ENCODE measurements at regions not wholly inside any gene's neighbourhood (a gene's known extent, or its start where the extent isn't known, plus 50 kb on each side); places are given as distances from the start of the nearest gene placed in this dataset.

- no peak for TF ChIP-seq TGIF2 (CRISPR knock-in tag; IDR thresholded peaks at IDR 0.05)
- no peak for TF ChIP-seq NFRKB (IDR thresholded peaks at IDR 0.05; ENCODE audit: low read depth)
- no peak for TF ChIP-seq BCOR (IDR thresholded peaks at IDR 0.05)
- TF ChIP-seq KLF16 (IDR thresholded peaks at IDR 0.05), result peak; percentile 75; the same call in 1 of the 2 replicates
- no peak for TF ChIP-seq ZNF398 (CRISPR knock-in tag; IDR thresholded peaks at IDR 0.05)
- no peak for TF ChIP-seq ZNF263 (CRISPR knock-in tag; IDR thresholded peaks at IDR 0.05; ENCODE audit: borderline replicate concordance)
- TF ChIP-seq SMARCA4 (IDR thresholded peaks at IDR 0.05), result 0 out of 2 replicates have a peak, but pooled peaks have one; percentile 38
- TF ChIP-seq ZNF277 (CRISPR knock-in tag; IDR thresholded peaks at IDR 0.05; ENCODE audit: borderline replicate concordance), result no peak
- TF ChIP-seq RBM39 (optimal IDR thresholded peaks at IDR 0.05; ENCODE audit: low read depth, low read length), result no peak
- TF ChIP-seq ZNF384 (IDR thresholded peaks at IDR 0.05; ENCODE audit: low read depth, low read length), result no peak
- peak; percentile 72 for TF ChIP-seq CBFA2T2 (conservative IDR thresholded peaks at IDR 0.05)
- TF ChIP-seq PTRF (tag; IDR thresholded peaks at IDR 0.05), result no peak
- no peak for TF ChIP-seq LCOR (CRISPR knock-in tag; IDR thresholded peaks at IDR 0.05)
- no peak for TF ChIP-seq ARNT (IDR thresholded peaks at IDR 0.05)
- no peak for TF ChIP-seq ZNF707 (CRISPR knock-in tag; conservative IDR thresholded peaks at IDR 0.05)
- no peak for TF ChIP-seq FOXJ2 (tag; IDR thresholded peaks at IDR 0.05)
- no peak for TF ChIP-seq NUFIP1 (IDR thresholded peaks at IDR 0.05; ENCODE audit: partially characterized antibody)
- no peak for TF ChIP-seq MAFK (IDR thresholded peaks at IDR 0.05; ENCODE audit: low read length)
- no peak for TF ChIP-seq U2AF2 (optimal IDR thresholded peaks at IDR 0.05; ENCODE audit: low read depth, low read length)
- TF ChIP-seq TCFL5 (CRISPR knock-in tag; conservative IDR thresholded peaks at IDR 0.05), result no peak
- TF ChIP-seq RFX7 (CRISPR knock-in tag; IDR thresholded peaks at IDR 0.05), result no peak
- TF ChIP-seq ETV5 (CRISPR knock-in tag; IDR thresholded peaks at IDR 0.05; ENCODE audit: low read depth), result peak; percentile 68; the same call in 1 of the 2 replicates
- 0 out of 2 replicates have a peak, but pooled peaks have one; percentile 31 for TF ChIP-seq PML (IDR thresholded peaks at IDR 0.05; ENCODE audit: low read length)
- TF ChIP-seq FOXK1 (CRISPR knock-in tag; IDR thresholded peaks at IDR 0.05; ENCODE audit: borderline replicate concordance), result no peak
- TF ChIP-seq MTF1 (CRISPR knock-in tag; IDR thresholded peaks at IDR 0.05; ENCODE audit: borderline replicate concordance), result no peak
- peak; percentile 42; the same call in 1 of the 2 replicates for TF ChIP-seq RFX1 (IDR thresholded peaks at IDR 0.05)
- no peak for TF ChIP-seq RFX5 (IDR thresholded peaks at IDR 0.05; ENCODE audit: low read depth, low read length)
- no peak for TF ChIP-seq THRAP3 (IDR thresholded peaks at IDR 0.05; ENCODE audit: borderline replicate concordance)
Measured at GRCh38 chr18:8943900-8944870, 158.3 kb upstream of the NDUFV2 start (continued).

Measured in K562 (cell line).